ENCODE measurements at regions not wholly inside any gene's neighbourhood (a gene's known extent, or its start where the extent isn't known, plus 50 kb on each side); places are given as distances from the start of the nearest gene placed in this dataset.

- no peak for DNase-seq
These were observed 53.7 kb upstream of the DOCK1 start for GRCh38 chr10:126851414-126852108.

DNA sequence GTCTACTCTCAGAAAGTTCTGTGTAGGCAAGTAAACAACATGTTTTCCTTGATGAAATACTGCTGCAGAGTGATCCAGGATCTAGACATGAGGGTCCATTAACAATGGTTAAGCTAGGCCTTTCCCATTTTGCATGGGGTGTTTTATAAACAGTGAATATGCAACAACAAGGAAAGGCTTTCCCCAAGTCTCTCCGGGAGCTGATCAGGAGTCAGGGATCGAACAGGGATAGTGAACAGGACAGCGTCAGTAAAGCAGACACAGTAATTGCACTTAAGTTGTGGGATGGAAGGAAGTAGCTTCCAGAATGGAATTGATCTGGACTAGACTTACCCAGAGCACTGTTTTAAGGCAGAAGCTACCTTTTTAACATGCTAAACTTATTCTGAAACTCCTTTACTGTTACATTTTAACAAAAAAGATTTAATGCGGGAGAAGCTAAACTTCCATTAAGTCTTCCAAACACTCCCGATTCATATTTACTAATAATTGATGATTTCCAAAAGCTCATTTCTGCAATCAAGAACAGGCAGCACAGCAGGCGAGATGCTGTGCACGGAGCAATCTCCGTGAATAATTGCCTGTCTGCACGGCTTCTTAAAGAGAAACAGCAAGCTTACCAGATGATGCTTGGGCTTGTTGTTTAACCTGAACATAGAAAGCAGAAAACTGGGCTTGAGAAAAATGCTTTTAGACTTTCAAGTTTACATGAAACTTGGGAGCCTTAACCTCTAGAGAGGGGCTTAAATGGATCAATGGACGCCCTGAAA, 50.3 kb upstream of the DOCK1 start:
- no peak for DNase-seq

Measured in SHP77 treated with DMSO at 0.1 percent for 48 hours (cell line).